ENCODE measurements at regions not wholly inside any gene's neighbourhood (a gene's known extent, or its start where the extent isn't known, plus 50 kb on each side); places are given as distances from the start of the nearest gene placed in this dataset.

DNA sequence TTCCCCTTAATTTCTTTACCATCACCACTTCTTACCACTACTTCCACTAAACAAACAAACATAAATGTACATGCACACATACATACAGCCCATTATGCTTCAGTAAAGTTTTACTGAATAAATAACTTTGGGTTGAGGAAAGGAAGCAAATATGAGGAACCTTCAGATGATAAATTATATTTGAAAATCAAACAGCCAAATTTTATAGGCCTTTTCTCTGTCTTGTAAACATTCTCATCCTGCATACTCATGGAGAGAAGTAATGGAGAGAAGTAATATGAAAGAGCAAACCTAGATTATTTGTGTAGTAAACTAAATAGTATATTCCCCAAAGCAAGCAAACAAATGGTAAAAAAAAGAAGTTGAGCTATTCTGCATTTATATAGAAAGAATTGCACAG, 658.3 kb upstream of the RORB start:
- no peak for TF ChIP-seq POLR2A (IDR thresholded peaks at IDR 0.05)
- TF ChIP-seq, protein P1, sequence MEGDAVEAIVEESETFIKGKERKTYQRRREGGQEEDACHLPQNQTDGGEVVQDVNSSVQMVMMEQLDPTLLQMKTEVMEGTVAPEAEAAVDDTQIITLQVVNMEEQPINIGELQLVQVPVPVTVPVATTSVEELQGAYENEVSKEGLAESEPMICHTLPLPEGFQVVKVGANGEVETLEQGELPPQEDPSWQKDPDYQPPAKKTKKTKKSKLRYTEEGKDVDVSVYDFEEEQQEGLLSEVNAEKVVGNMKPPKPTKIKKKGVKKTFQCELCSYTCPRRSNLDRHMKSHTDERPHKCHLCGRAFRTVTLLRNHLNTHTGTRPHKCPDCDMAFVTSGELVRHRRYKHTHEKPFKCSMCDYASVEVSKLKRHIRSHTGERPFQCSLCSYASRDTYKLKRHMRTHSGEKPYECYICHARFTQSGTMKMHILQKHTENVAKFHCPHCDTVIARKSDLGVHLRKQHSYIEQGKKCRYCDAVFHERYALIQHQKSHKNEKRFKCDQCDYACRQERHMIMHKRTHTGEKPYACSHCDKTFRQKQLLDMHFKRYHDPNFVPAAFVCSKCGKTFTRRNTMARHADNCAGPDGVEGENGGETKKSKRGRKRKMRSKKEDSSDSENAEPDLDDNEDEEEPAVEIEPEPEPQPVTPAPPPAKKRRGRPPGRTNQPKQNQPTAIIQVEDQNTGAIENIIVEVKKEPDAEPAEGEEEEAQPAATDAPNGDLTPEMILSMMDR (IDR thresholded peaks at IDR 0.05), result no peak
